ENCODE measurements at regions not wholly inside any gene's neighbourhood (a gene's known extent, or its start where the extent isn't known, plus 50 kb on each side); places are given as distances from the start of the nearest gene placed in this dataset.

DNA sequence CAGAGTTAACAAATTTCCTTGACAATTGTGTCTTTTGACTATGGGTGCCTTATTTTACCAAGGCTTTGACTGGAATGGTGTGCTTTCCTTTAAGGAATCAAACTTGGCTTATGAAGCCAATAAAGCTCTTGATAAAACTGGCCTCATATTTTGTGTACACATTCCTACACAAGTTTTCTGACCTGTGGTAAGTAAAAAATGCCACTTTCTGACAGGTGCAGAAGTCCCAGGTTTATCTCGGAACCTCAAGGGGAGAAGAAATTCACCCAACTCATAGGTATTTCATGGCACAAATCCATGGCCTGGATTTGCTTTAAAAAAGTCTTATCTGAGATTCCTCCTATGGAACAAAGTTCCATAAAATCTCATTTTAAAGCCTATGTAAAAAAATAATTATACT lies 880.6 kb upstream of the LRATD1 start:
- TF ChIP-seq EP300 (IDR thresholded peaks at IDR 0.05; ENCODE audit: low read depth in 2 of 2, low read length in 2 of 2) (no peak), EP300 (CRISPR knock-in tag; IDR thresholded peaks at IDR 0.05; ENCODE audit: borderline replicate concordance) (no peak), ZFP62 (CRISPR knock-in tag; IDR thresholded peaks at IDR 0.05) (no peak), DR1 (CRISPR knock-in tag; IDR thresholded peaks at IDR 0.05) (no peak), SALL2 (CRISPR knock-in tag; IDR thresholded peaks at IDR 0.05) (no peak), NR2F1 (CRISPR knock-in tag; IDR thresholded peaks at IDR 0.05) (no peak), JUN (CRISPR knock-in tag; IDR thresholded peaks at IDR 0.05) (no peak), CEBPB (IDR thresholded peaks at IDR 0.05; ENCODE audit: borderline replicate concordance, low read depth, low read length) (no peak), TEAD3 (CRISPR knock-in tag; optimal IDR thresholded peaks at IDR 0.05; ENCODE audit: borderline replicate concordance) (no peak), SIN3B (IDR thresholded peaks at IDR 0.05; ENCODE audit: low read length) (no peak), ZNF30 (CRISPR knock-in tag; IDR thresholded peaks at IDR 0.05) (no peak), NRL (CRISPR knock-in tag; IDR thresholded peaks at IDR 0.05; ENCODE audit: borderline replicate concordance) (no peak)
- TF ChIP-seq, protein P1, sequence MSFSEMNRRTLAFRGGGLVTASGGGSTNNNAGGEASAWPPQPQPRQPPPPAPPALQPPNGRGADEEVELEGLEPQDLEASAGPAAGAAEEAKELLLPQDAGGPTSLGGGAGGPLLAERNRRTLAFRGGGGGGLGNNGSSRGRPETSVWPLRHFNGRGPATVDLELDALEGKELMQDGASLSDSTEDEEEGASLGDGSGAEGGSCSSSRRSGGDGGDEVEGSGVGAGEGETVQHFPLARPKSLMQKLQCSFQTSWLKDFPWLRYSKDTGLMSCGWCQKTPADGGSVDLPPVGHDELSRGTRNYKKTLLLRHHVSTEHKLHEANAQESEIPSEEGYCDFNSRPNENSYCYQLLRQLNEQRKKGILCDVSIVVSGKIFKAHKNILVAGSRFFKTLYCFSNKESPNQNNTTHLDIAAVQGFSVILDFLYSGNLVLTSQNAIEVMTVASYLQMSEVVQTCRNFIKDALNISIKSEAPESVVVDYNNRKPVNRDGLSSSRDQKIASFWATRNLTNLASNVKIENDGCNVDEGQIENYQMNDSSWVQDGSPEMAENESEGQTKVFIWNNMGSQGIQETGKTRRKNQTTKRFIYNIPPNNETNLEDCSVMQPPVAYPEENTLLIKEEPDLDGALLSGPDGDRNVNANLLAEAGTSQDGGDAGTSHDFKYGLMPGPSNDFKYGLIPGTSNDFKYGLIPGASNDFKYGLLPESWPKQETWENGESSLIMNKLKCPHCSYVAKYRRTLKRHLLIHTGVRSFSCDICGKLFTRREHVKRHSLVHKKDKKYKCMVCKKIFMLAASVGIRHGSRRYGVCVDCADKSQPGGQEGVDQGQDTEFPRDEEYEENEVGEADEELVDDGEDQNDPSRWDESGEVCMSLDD (CRISPR knock-in tag; IDR thresholded peaks at IDR 0.05; ENCODE audit: borderline replicate concordance) = no peak
- TF ChIP-seq, protein P2, sequence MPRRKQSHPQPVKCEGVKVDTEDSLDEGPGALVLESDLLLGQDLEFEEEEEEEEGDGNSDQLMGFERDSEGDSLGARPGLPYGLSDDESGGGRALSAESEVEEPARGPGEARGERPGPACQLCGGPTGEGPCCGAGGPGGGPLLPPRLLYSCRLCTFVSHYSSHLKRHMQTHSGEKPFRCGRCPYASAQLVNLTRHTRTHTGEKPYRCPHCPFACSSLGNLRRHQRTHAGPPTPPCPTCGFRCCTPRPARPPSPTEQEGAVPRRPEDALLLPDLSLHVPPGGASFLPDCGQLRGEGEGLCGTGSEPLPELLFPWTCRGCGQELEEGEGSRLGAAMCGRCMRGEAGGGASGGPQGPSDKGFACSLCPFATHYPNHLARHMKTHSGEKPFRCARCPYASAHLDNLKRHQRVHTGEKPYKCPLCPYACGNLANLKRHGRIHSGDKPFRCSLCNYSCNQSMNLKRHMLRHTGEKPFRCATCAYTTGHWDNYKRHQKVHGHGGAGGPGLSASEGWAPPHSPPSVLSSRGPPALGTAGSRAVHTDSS (CRISPR knock-in tag; conservative IDR thresholded peaks at IDR 0.05) = no peak
- Histone ChIP-seq H3K9ac (ENCODE audit: insufficient read depth, low read depth, low read length) (no peak overlapping the region), H3K4me1 (ENCODE audit: insufficient read depth, low read length) (no peaks in the 10 kb centered on the region), H3K4me2 (ENCODE audit: low read depth, low read length) (no peak overlapping the region), H4K20me1 (ENCODE audit: insufficient read depth, low read length) (no peaks in the 10 kb centered on the region), H2AFZ (ENCODE audit: low read length) (no peak overlapping the region), H3K27ac (ENCODE audit: extremely low read length, insufficient read depth, low read length) (no peak overlapping the region), H3K79me2 (ENCODE audit: insufficient read depth, low read length) (no peaks in the 10 kb centered on the region), H3K4me3 (replicated peaks in 1 of 3; ENCODE audit: insufficient read depth in 1 of 3, low read depth in 2 of 3, low read length in 3 of 3) (no peak overlapping the region), H3K9me3 (ENCODE audit: low read length) (peaks cover 85% of the 10 kb centered on the region), H3K36me3 (replicated peaks in 1 of 2; ENCODE audit: control insufficient read depth in 1 of 2, insufficient read depth in 2 of 2, low read length in 2 of 2) (no peaks in the 10 kb centered on the region), H3K27me3 (ENCODE audit: control insufficient read depth in 1 of 2, insufficient read depth in 2 of 2, low read length in 2 of 2) (no peaks in the 10 kb centered on the region)
- ChIA-PET CTCF (ENCODE audit: low intra/inter-chr PET ratio, low total read pairs) (no interaction called here), POLR2A (no interaction called here)
- intact Hi-C loops (cut with micrococcal nuclease; ENCODE audit: unreplicated experiment) = no loop called here
- in situ Hi-C loops (cut with HindIII; ENCODE audit: extremely low pct_ligation_motif_present, low pct_unique_long_range_greater_than_20kb) = no loop called here
- BruUV-seq (replicated peaks) = no TSS peak
- no peak for ATAC-seq
- WGBS (ENCODE audit: low lambda C conversion rate) = 50% methylated on average over 1 of the region's 1 CpG
- no peak for FAIRE-seq
- DNase-seq (ENCODE audit: low spot score) = no peak

All from HepG2 (cell line).